Smooth muscle cell of the brain vasculature (primary cell): ENCODE measurements at regions not wholly inside any gene's neighbourhood (a gene's known extent, or its start where the extent isn't known, plus 50 kb on each side); places are given as distances from the start of the nearest gene placed in this dataset.
"Not testable (repeated sequence)": the region's sequence is repeated elsewhere in the genome, so short reads cannot be mapped to it uniquely, and the experiment has no call there.

Source experiments
- DNase-seq: peaks from one replicate; pipeline ENCODE4 v3.0.0-alpha.2; 2012; ENCODE audit warnings: low read depth, low spot score

DNA sequence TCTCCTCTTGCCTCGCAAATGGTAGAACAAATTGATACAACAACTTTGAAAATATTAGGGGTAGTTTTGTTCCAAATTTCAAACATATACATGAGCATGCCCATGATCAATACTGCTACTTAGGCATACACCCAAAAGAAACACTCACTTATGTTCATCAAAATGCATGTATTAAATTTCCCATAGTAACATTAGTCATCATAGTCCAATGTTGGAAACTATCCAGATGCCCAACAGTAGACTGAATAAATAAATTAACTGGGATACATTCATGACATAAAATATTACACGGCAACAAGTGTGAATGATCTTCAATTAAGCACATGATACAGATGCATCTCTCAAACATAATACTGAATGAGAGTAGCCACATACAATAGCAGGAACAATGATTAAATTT lies 391.6 kb downstream of the CDH11 start:
- DNase-seq: no peak

DNA sequence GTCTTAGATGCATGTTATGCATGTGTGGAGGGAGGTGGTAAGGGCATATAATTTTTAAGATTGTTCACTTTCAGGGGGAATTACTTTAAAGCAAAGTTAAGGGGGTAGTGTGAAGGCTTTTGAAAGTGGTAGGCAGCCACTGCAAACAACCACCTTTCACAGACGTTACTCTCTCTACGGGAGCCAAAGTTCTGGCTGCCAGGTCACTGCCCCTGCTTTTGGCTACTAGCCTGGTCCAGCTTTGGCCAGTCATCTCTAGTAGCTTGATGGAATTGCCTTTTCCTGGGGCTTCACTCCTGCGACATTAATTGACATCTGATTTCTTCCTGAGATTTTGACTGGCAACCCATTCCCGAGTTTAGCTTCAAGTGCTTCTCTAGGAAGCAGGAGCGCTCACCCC lies 397.5 kb downstream of the CDH11 start:
- DNase-seq: no peak

DNA sequence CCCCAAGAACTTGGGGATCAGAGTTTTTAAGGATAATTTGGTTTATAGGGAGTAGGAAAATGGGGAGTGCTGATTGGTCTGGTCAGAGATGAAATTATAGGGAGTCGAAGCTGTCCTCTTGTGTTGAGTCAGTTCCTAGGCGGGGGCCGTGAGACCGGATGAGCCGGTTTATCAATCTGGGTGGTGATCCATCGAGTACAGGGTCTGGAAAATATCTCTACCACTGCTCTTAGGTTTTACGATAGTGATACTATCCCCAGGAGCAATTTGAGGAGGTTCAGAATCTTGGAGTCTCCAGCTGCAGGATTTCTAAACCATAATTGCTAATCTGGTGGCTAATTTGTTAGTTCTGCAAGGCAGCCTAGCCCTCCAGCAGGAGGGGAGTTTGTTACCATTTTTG lies 403.4 kb downstream of the CDH11 start:
- DNase-seq: no peak

DNA sequence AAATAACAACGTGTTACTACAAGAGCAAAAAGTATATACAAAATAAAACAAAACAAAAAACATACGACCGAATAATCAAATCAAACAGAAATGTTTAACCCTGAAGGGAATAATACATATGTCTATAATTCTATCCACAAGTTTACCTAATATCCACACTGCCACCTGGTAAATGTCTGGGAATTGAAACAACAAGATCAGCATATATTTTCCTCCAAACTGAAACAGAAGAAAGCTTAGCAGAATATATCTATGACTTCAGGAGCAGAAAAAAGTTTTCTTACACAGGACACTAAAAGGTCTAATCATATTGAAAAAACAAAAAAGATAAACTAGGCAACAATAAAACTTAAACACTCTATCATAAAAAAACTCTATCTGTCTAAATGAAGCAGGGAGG lies 404.0 kb downstream of the CDH11 start:
- DNase-seq: no peak

DNA sequence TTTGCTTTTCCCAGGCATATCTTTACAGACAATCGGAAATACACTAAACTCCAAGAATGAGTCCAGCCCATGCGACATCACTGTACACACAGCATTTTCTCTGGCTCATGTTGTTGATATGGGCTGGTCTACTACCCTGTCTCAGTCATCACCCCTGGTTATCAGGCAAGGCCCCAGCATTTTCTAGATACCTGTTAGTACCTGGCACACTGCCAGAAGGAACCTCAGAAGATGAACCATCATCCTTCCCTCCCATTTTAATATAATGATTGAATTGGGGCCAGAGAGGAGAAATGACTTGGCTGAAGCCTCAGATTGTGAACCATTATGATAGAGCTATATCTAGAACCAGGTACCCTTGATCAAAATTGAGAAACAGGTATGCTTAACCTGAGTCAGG lies 406.2 kb downstream of the CDH11 start:
- no peak for DNase-seq

DNA sequence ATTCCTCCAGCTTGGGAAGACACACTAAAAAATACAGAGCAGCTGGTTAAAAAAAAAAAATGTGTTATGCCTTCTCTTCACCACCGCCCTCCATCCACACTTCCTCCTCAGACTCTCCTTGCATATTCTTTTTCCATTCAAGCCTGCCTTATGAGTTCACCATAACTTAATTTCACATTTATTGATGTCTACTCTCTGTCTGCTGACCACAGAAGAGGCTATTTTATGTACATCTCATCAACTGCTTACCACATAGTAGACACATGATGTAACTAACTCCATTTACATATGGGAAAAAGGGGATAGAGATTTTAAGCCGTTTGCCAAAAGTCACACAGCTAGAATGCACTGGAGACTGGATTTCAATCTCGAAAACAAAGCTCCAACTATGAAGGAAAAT lies 409.8 kb downstream of the CDH11 start:
- DNase-seq: no peak

DNA sequence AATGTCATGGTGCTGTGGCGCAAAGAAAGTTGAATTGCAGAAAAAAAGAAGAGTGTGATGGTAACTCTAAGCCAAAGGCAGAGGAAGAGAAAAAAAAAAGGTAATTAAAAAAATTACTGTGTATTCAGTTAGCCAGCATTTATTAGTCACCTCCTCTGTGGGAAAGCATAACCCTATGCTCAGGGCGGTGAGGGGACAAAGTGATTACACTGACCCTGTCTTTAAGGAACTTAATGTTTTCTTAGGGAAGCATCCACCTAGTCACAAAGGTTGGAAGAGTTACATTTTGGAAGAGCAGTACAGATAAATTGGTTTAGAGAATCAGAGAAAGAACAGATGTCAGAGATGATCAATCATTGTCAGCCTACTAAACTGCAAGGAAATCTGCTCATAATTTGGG lies 410.3 kb downstream of the CDH11 start:
- no peak for DNase-seq

DNA sequence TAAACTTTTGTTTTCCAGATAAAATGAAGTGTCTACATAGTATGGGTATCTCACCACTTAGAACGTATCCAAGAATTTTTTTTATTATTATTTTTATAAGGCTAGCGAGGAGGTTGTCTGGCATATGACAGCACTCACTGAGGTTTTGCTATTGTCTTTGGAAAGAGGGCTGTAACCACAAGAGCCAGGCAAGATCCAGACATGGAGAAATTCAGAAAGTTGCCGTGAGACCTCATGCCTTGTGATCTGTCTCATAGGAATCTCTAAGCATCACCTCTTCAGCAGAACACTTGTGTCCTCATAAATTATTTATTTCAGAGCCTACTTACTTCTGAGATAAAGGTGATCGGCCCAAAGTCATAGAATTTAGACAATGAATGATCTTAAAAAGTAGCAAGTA lies 410.8 kb downstream of the CDH11 start:
- no peak for DNase-seq

DNA sequence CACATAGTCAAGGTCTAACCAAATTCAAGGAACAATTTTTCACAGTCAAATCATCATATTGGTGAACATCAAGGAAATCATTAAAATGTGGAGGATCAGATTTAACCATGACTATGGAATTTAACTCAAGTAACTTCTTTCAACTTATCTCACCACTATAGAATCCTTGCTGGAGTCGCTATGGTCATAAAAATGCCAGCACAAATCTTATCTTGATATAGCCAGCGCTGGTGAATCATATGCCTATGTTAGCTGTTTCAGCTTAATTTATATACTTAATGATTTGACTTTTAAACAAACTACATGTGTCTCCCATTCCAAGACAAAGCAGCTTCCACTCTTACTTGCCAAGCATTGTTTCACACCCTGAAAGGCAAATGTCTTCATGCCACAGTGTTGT lies 416.4 kb downstream of the CDH11 start:
- DNase-seq: no peak

DNA sequence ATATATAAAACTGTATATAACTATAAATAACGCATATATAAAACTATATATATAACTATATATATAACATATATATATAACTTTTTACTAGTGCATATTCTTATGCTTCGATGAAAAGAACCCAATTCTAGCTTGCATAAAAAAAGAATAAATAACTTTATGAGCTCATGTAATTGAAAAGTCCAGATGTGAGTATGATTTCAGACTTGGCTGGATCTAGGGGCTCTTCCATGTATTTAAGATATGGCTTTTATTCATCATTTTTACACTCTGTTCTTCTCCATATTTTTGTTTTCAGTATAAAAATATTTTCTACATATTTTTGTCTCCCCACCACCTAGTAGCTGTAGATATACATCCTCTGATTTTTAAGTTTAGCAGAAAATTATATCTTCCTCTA lies 417.5 kb downstream of the CDH11 start:
- DNase-seq: no peak

DNA sequence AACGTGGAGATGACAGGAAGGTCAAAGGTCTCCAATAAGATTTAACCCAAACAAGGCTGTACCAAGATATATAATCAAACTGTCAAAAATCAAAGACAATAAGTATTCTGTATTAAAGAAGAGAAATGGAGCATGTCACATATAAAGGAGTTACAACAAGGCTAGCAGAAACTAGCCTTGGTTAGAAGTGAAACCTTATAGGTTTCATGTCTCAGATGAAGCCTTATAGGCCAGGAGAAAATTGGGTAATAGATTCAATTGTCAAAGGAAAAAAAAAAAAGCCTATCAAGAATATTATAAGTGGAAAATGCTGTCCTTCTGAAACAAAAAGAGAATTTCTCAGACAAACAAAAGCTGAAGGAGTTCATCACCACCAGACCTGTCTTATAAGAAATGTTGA lies 419.4 kb downstream of the CDH11 start:
- no peak for DNase-seq

DNA sequence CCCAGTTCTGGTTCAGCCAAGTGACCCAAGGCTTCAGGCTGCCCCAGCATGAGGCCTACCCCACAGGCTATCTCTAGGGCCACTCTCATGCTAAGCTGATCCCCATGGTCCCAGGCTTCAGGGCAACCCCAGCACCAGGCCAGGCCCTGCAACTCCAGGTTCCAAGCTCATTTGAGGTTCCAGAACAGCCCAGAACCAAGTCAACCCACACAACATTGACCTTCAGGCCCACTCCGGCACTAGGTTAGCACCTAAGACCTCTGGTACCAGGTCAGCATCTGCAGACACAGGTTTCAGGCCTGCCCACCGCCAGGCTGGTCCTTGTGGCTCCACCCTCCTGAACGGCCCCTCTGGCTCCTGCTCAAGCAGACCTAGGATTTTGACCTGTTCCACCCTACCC lies 421.2 kb downstream of the CDH11 start:
- no peak for DNase-seq

DNA sequence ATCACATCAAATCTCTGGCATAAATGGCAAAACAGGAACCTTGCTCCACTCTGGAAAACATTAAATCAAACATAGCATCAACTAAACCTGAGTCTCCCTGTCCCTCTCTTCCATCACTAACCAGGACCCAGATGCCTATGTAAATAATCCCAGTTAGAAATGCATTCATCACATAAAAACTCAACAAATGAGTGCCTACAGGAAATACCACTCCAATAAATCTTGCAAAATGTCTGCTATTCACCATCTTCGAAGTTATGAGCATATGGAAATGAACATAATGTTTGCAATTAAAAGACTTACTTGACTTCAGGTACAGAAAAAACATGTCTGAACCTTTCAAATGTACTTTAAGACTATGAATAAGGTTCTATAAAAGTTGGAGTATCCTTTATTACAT lies 425.0 kb downstream of the CDH11 start:
- DNase-seq: no peak

DNA sequence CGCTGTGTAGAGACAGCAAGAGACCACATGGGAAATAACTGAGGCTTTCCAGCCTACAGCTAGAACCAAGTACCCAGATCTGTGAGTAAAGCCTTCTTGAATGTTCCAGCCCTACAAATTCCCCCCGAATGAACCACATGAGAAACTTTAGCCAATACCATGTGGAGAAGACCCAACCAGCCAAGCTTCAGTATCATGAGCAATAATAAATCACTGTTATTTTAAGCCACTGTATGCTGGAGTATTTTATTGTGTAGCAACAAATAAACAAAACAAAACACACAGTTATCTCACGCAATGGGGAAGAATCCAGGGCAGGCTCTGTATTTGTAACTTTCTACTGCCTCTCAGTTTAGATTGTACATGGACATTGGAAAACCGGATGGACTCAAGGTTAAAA lies 426.2 kb downstream of the CDH11 start:
- no peak for DNase-seq

DNA sequence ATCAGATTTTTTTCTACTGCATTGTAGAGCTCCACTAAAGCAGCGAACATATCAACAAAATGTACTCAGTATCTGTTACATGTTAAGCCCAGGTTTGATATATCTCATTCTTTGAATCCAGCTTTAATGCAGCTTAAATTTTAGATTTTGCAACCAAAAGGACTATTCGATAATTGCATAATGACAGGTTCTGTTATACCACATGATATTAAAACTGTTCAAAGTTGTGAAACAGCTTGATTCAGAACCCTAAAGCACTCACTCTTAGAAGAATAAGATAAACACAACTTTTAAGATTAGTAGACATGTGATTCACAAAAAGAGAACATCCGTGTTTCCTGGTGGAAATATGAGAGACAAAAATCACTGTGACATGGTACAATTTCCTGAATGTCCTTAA lies 427.9 kb downstream of the CDH11 start:
- no peak for DNase-seq

DNA sequence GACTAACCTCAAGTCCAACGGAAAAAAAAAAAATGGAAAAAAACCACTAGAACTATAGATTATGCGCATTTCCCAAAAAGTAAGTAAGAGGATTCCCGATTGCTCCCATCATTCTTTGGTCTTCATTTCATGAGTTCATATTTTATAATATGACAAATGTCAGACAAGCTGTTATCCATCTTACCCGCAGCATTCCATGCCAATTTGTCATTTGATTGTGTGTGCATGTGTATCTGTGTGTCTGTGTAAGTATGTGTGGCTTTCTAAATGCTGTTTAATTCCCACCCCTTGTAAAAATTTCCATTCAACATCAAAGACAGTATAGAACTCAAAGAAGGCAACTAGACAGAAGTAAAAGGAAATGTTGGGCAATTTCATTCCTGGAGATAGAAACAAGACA lies 434.1 kb downstream of the CDH11 start:
- no peak for DNase-seq

DNA sequence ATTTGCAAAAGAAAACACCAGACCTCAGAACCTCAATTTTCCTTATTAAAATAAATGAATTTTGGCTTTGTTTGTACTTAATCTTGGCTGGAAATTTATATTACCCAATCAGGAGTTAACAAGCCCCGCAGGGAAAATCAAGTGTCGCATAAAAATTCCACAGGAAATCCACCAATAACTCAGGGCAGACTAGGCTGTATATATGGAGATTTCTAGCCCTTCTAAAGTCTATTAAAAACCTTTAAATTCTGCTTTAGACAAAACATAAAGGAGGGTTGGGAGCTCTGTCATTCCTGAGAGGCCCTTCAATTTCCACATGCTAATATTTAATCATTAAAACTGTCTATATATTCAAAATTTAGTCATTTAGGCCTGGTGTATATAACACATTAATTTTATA lies 434.7 kb downstream of the CDH11 start:
- DNase-seq: no peak

DNA sequence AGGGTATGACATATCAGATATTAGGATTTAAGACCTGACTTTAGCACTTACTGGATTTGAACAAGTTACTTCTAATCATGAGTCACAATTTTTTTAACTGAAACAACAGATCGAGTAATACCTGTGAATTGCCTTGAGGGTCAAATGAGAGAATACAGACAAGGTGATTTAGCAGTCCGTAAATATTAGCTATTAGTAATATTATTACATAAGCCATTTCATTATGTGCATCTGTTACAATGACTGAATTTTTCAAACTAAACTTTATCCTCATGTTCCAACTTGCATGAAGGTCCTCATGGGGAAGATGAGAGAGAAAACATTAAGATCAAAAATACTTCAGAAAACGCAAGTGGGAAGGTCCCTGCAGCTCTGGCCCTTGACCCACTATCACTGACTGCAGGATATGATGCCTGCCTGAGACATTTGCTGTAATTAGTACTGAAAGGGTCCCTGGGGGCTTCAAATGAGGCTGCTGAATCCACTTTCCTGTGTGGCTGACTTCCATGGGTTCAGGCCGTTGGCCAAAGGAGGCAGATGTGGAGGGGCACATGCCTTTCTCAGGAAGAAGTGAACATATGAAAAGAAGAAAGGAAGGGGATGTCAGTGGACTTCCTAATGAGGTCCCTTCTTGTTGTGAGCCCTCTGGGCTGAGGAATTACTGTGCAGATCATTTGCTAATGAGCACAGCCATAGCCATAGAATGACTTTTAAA lies 441.7 kb downstream of the CDH11 start:
- DNase-seq: no peak

DNA sequence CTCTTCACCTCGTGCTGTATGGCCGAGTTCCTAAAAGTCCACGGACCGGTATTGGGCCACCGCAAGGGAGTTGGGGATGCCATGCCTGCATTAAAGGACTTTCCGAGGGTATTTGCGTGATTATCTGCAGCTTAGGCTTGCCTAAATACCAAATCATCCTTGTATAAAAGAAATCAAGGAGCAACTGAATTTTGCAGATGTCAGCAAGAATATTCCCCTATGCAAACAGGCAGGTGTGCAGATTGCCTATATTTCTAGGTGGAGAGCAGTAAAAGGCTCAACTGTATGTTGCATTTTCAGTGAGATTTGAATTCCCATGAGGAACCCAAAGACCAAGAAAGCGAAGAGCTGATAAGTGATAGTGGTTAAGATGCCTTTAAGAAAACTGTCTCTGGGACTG lies 452.3 kb downstream of the CDH11 start:
- DNase-seq: no peak

DNA sequence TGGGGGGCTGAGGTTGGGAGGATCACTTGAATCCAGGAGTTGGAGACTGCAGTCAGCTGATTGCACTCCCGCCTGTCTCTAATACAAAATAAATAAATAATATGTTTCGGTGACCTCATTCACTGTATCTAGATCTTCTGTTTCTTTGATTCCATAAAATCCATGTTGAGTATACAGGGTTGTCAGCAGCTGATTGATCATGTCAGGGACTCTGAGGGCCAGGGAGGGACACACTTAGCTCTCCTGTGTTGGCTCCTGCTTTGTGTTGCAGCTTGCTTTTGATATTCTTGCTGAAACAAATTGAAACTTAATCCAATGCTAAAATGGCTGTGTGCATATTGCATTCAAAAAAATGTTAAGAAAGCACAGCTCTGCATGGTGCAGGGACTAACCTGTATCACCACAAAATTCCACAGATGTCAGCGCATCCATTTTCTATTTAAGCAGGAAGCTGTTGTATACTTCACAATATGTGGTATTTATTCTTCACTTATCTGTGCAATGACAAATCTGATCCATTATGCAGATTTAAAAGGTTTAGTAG lies 454.5 kb downstream of the CDH11 start:
- no peak for DNase-seq

DNA sequence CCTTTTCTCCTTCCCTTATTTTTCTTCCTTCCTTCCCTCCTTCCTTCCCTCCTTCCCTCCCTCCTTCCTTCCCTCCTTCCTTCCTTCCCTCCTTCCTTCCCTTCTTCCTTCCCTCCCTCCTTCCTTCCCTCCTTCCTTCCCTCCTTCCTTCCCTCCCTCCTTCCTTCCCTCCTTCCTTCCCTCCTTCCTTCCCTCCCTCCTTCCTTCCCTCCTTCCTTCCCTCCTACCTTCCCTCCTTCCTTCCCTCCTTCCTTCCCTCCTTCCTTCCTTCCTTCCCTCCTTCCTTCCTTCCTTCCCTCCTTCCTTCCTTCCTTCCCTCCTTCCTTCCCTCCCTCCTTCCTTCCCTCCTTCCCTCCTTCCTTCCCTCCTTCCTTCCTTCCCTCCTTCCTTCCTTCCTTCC lies 459.6 kb downstream of the CDH11 start:
- not testable (repeated sequence) for DNase-seq

DNA sequence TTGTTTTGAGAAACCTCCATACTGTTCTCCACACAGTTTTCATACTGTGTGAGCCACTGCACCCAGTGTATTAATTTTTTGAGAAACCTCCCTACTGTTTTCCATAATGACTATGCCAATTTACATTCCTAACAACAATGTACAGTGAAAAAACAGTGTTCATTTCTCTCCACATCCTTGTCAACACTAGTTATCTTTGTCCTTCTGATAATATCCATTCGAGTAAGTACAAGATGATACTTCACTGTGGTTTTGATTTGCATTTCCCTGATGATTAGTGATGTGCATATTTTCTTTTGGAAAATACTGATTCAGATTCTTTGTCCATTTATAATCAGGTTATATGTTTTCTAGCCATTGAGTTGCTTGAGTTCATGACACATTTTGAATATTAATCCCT lies 462.0 kb downstream of the CDH11 start:
- no peak for DNase-seq

DNA sequence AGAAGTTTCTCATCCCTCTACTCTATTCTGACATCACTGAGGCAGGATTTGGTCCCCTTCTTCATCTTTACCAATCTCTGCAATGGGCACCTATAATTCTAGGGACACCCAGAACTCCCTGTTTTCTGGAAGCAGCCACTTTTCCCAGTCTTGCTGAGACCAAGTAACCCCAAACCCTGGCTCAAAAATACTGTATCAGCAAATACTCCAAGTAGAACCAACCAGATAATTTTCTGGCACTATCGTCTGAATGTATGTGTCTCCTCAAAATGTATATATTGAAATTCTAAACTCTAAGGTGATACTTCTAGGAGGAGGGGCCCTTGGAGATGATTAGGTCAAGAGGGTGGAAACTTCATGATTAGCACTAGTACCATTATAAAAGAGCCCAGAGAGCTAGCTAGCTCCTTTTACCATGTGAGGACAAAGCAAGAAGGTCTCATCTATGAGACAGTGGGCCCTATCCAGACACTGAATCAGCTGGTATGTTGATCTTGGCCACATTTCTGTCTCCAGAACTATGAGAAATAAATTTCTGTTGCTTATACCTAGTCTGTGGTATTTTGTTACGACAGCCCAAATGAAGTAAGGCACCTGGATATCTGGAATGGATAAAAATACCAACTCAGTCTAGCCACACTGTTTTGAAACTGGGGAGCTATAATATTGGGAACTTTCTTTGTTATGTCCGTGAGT lies 464.4 kb downstream of the CDH11 start:
- no peak for DNase-seq
